Spleen (tissue), 11 donors: ENCODE measurements at regions not wholly inside any gene's neighbourhood (a gene's known extent, or its start where the extent isn't known, plus 50 kb on each side); places are given as distances from the start of the nearest gene placed in this dataset.

Experiments used
- DNase-seq: peaks from one replicate; pipeline ENCODE4 v3.0.0-alpha.2; 2020
- H3K27ac ChIP-seq, 8 donors: fragments of 200-600 bp; sonication (generic) in 7 of 8; 1 replicate in 4 of 8; 2 replicates in 4 of 8; pipeline versions ENCODE4 v1.5.0 to v1.8.0; 2016 to 2021; ENCODE audit warnings: inconsistent platforms in 4 of 8, mild to moderate bottlenecking in 4 of 8, moderate library complexity in 1 of 8
- H3K27me3 ChIP-seq, 7 donors: fragments of 200-600 bp; sonication (generic) in 6 of 7; replicated peaks in 1 of 7; 1 replicate in 4 of 7; 2 replicates in 3 of 7; pipeline versions ENCODE4 v1.5.0 to v1.8.0; 2016 to 2021; ENCODE audit warnings: inconsistent platforms in 3 of 7, mild to moderate bottlenecking in 1 of 7
- H3K36me3 ChIP-seq, 6 donors: fragments of 200-600 bp; sonication (generic) in 5 of 6; 1 replicate in 4 of 6; 2 replicates in 2 of 6; pipeline versions ENCODE4 v1.5.0 to v1.8.0; 2016 to 2021; ENCODE audit warnings: inconsistent platforms in 2 of 6
- H3K4me1 ChIP-seq, 6 donors: fragments of 200-600 bp; sonication (generic) in 5 of 6; 1 replicate in 3 of 6; 2 replicates in 3 of 6; pipeline versions ENCODE4 v1.5.0 to v1.8.0; 2016 to 2021; ENCODE audit warnings: inconsistent platforms in 3 of 6
- H3K4me3 ChIP-seq, 8 donors: fragments of 200-600 bp; sonication (generic) in 7 of 8; 1 replicate in 4 of 8; 2 replicates in 4 of 8; pipeline versions ENCODE4 v1.5.0 to v1.8.0; 2016 to 2021; ENCODE audit warnings: inconsistent platforms in 4 of 8, mild to moderate bottlenecking in 4 of 8, moderate library complexity in 2 of 8
- H3K9me3 ChIP-seq, 8 donors: fragments of 200-600 bp; sonication (generic) in 7 of 8; 1 replicate in 4 of 8; 2 replicates in 4 of 8; pipeline versions ENCODE4 v1.5.0 to v1.8.0; 2016 to 2021; ENCODE audit warnings: inconsistent platforms in 4 of 8
- POLR2A ChIP-seq, 3 donors: fragments of 450-650 bp; IDR thresholded peaks; one replicate each; pipeline ENCODE4 v1.5.1; 2017; ENCODE audit warnings: antibody characterized with exemption in 3 of 3, mild to moderate bottlenecking in 1 of 3
- POLR2AphosphoS5 ChIP-seq, 3 donors: sonication (generic); formaldehyde crosslinking; IDR thresholded peaks; one replicate each; pipeline ENCODE4 v1.5.1; 2017; ENCODE audit warnings: antibody characterized with exemption in 3 of 3
- WGBS, 5 donors: extraction: QIAGEN DNeasy Blood & Tissue Kit in 3 of 5; methylation state at CpG; one replicate each; pipeline versions ENCODE4 v1.1.5 to v1.1.7; 2013 to 2018; 5-methylcytosine and 5-hydroxymethylcytosine counted together
- intact Hi-C: fragments of 100-400 bp; cut with DNase I; formaldehyde crosslinking; loops from one replicate; pipeline ENCODE4 v1.15.0; 2023; ENCODE audit warnings: low total_unique reads
- TF ChIP-seq, protein P1 (sequence below), 11 experiments: fragments of 200-600 bp in 7 of 11; fragments of 450-650 bp in 4 of 11; sonication (generic) in 4 of 11; IDR thresholded peaks in 8 of 11; conservative IDR thresholded peaks in 3 of 11; 1 replicate in 7 of 11; 2 replicates in 4 of 11; pipeline versions ENCODE4 v1.4.0 to v1.8.0; 2016 to 2021; ENCODE audit warnings: antibody characterized with exemption in 11 of 11, inconsistent platforms in 4 of 11, mild to moderate bottlenecking in 1 of 11
- donor health status: healthy with polysubstance abuse.
- donor health status: DM: no; HTN: no; CAD: no; lungs with moderate emphysema.
- donor health status: DM: no; HTN: no; CAD: no.
- donor health status: Bipolar disorder and iron deficiency.
- donor health status: healthy.
- donor health status: DM: no; HTN: no; CAD: no.
- donor health status: DM: yes; HTN: yes; CAD: no.

- intact Hi-C loops, result no loop called here
- no peak for DNase-seq
- peaks cover 0 to 15% (median 12%) of the 10 kb centered on the region in 6 donors for H3K4me1 ChIP-seq
- TF ChIP-seq, protein P1, sequence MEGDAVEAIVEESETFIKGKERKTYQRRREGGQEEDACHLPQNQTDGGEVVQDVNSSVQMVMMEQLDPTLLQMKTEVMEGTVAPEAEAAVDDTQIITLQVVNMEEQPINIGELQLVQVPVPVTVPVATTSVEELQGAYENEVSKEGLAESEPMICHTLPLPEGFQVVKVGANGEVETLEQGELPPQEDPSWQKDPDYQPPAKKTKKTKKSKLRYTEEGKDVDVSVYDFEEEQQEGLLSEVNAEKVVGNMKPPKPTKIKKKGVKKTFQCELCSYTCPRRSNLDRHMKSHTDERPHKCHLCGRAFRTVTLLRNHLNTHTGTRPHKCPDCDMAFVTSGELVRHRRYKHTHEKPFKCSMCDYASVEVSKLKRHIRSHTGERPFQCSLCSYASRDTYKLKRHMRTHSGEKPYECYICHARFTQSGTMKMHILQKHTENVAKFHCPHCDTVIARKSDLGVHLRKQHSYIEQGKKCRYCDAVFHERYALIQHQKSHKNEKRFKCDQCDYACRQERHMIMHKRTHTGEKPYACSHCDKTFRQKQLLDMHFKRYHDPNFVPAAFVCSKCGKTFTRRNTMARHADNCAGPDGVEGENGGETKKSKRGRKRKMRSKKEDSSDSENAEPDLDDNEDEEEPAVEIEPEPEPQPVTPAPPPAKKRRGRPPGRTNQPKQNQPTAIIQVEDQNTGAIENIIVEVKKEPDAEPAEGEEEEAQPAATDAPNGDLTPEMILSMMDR (IDR thresholded peaks at IDR 0.05 in 8 of 11, conservative IDR thresholded peaks at IDR 0.05 in 3 of 11), result no peak
- TF ChIP-seq POLR2AphosphoS5 (IDR thresholded peaks at IDR 0.05), result peak in 1 of 3 donors; percentile 30
- no peaks in the 10 kb centered on the region for H3K36me3 ChIP-seq
- H3K4me3 ChIP-seq, result peak overlapping the region in 5 of 8 donors; percentile 8 to 48 (median 20)
- WGBS, 5 donors, result 0 to 4% (median 0%) methylated on average over 27 of the region's 27 CpGs
- no peak overlapping the region for H3K27ac ChIP-seq
- H3K9me3 ChIP-seq, result no peaks in the 10 kb centered on the region
- peaks cover 3 to 60% (median 20%) of the 10 kb centered on the region in 7 donors for H3K27me3 ChIP-seq
Observed at GRCh38 chr15:83365370-83365938, 81.0 kb upstream of the BNC1 start.

- H3K36me3 ChIP-seq, result no peaks in the 10 kb centered on the region
- TF ChIP-seq, protein P1 (IDR thresholded peaks at IDR 0.05 in 8 of 11, conservative IDR thresholded peaks at IDR 0.05 in 3 of 11), result no peak
- no peak for TF ChIP-seq POLR2A (IDR thresholded peaks at IDR 0.05)
- no peak for TF ChIP-seq POLR2AphosphoS5 (IDR thresholded peaks at IDR 0.05)
- H3K9me3 ChIP-seq, result no peaks in the 10 kb centered on the region
- no peak overlapping the region for H3K27ac ChIP-seq
- WGBS, 5 donors, result 17 to 29% (median 25%) methylated on average over 9 of the region's 9 CpGs
- intact Hi-C loops, result no loop called here
- H3K27me3 ChIP-seq, result peaks cover 0 to 81% (median 12%) of the 10 kb centered on the region in 7 donors
- no peak overlapping the region for H3K4me3 ChIP-seq
- H3K4me1 ChIP-seq, result no peaks in the 10 kb centered on the region
- no peak for DNase-seq
Observed at GRCh38 chr15:83372434-83372891, 74.7 kb upstream of the SH3GL3 start.

DNA sequence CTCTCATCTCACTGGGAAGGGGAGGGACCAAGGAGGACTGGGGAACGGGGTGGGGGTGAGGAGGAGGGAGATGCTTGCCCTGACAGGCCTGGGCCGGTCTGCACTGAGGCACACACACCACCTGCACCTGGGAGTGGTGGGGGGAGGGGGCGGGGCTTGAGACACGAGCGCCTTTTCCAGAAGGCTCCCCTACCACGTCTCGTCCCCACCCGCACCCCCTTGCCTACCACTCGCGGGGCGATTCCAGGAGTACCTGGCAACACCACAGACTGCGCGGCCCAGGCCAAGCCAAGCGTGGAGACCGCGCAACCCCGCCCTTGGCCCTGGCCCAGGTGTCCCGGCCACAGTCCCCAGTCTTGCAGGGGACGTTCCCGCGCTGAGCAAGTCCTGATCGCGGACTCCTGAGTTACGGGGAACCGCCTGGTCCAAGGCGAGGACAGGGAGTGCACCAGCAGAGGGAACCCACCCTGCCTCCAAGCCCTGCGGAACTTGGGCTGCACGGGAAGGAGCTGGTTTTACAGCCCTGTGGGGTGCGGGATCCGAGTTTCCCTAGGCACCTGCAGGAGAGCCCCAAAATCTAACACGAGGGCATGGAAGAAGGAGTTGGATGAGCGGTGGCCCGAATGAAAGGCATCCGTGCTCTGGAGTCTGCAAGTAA, 68.1 kb upstream of the SH3GL3 start:
- no peak overlapping the region for H3K4me3 ChIP-seq
- H3K27me3 ChIP-seq, result peaks cover 0 to 85% (median 29%) of the 10 kb centered on the region in 7 donors
- DNase-seq, result no peak
- no peak overlapping the region for H3K27ac ChIP-seq
- intact Hi-C loops, result no loop called here
- TF ChIP-seq POLR2A (IDR thresholded peaks at IDR 0.05) (no peak), POLR2AphosphoS5 (IDR thresholded peaks at IDR 0.05) (no peak)
- TF ChIP-seq, protein P1 (IDR thresholded peaks at IDR 0.05 in 8 of 11, conservative IDR thresholded peaks at IDR 0.05 in 3 of 11), result no peak
- H3K9me3 ChIP-seq, result no peaks in the 10 kb centered on the region
- 6 to 13% (median 7%) methylated on average over 16 to 34 of the region's 34 CpGs for WGBS, 5 donors
- H3K4me1 ChIP-seq, result peaks cover 0 to 7% (median 1%) of the 10 kb centered on the region in 6 donors
- no peaks in the 10 kb centered on the region for H3K36me3 ChIP-seq

GRCh38 chr15:83379579-83379959, 67.6 kb upstream of the SH3GL3 start:
- Histone ChIP-seq H3K36me3 (no peaks in the 10 kb centered on the region), H3K4me3 (no peak overlapping the region), H3K4me1 (peaks cover 0 to 7% (median 1%) of the 10 kb centered on the region in 6 donors), H3K27ac (no peak overlapping the region), H3K27me3 (peaks cover 0 to 80% (median 29%) of the 10 kb centered on the region in 7 donors), H3K9me3 (no peaks in the 10 kb centered on the region)
- TF ChIP-seq POLR2AphosphoS5 (IDR thresholded peaks at IDR 0.05), result no peak
- TF ChIP-seq POLR2A (IDR thresholded peaks at IDR 0.05), result no peak
- TF ChIP-seq, protein P1 (IDR thresholded peaks at IDR 0.05 in 8 of 11, conservative IDR thresholded peaks at IDR 0.05 in 3 of 11), result no peak
- no peak for DNase-seq
- WGBS, 5 donors, result 20 to 40% (median 28%) methylated on average over 12 to 19 of the region's 19 CpGs
- intact Hi-C loops, result no loop called here
